GM12892 (cell line): ENCODE measurements at regions not wholly inside any gene's neighbourhood (a gene's known extent, or its start where the extent isn't known, plus 50 kb on each side); places are given as distances from the start of the nearest gene placed in this dataset.

Source experiments
- POLR2A ChIP-seq: IDR thresholded peaks from 2 replicates; pipeline ENCODE4 v1.6.1; 2011; ENCODE audit warnings: low read depth, low read length, control low read depth
- POLR2AphosphoS5 ChIP-seq: IDR thresholded peaks from 2 replicates; pipeline ENCODE4 v1.6.1; 2011; ENCODE audit warnings: low read depth, low read length, control low read depth

- TF ChIP-seq POLR2A (no peak), POLR2AphosphoS5 (no peak)
These were observed 138.0 kb downstream of the HAUS1 start for GRCh38 chr18:46242183-46242582.
